MM.1S (cell line): ENCODE measurements at regions not wholly inside any gene's neighbourhood (a gene's known extent, or its start where the extent isn't known, plus 50 kb on each side); places are given as distances from the start of the nearest gene placed in this dataset.

Experiments
- DNase-seq: peaks from one replicate; pipeline ENCODE4 v3.0.0-alpha.2; 2015
- H2AFZ ChIP-seq: fragments of 300-600 bp; sonication (generic); 2 replicates; pipeline ENCODE4 v1.6.0; 2016; ENCODE audit warnings: antibody characterized with exemption, low read length
- H3F3A ChIP-seq: fragments of 300-600 bp; sonication (generic); 2 replicates; pipeline ENCODE4 v1.6.1; 2016; ENCODE audit warnings: mild to moderate bottlenecking, antibody characterized with exemption, low read length, moderate library complexity, mixed read lengths; ENCODE audit not compliant: insufficient read depth
- H3K27ac ChIP-seq: fragments of 300-600 bp; sonication (generic); 2 replicates; pipeline ENCODE4 v1.5.1; 2016; ENCODE audit warnings: mild to moderate bottlenecking, low read length
- H3K27me3 ChIP-seq: fragments of 300-600 bp; sonication (generic); replicated peaks from 2 replicates; pipeline ENCODE4 v1.6.0; 2016; ENCODE audit warnings: low read length; ENCODE audit not compliant: insufficient read depth
- H3K36me3 ChIP-seq: fragments of 300-600 bp; sonication (generic); replicated peaks from 2 replicates; pipeline ENCODE4 v1.6.1; 2016; ENCODE audit warnings: mild to moderate bottlenecking, low read length, mixed read lengths; ENCODE audit not compliant: insufficient read depth
- H3K4me1 ChIP-seq: fragments of 300-600 bp; sonication (generic); 2 replicates; pipeline ENCODE4 v1.6.1; 2016; ENCODE audit warnings: low read length, mixed read lengths
- H3K4me2 ChIP-seq: fragments of 300-600 bp; sonication (generic); 2 replicates; pipeline ENCODE4 v1.6.0; 2016; ENCODE audit warnings: low read depth, low read length
- H3K4me3 ChIP-seq: fragments of 300-600 bp; sonication (generic); 2 replicates; pipeline ENCODE4 v1.5.1; 2016; ENCODE audit warnings: low read length, mixed read lengths
- H3K79me2 ChIP-seq: fragments of 300-600 bp; sonication (generic); 2 replicates; pipeline ENCODE4 v1.6.1; 2016; ENCODE audit warnings: mixed run types, low read length, mixed read lengths
- H3K9ac ChIP-seq: fragments of 300-600 bp; sonication (generic); 2 replicates; pipeline ENCODE4 v1.6.1; 2016; ENCODE audit warnings: low read length, mixed read lengths
- H3K9me2 ChIP-seq: fragments of 300-600 bp; sonication (generic); replicated peaks from 2 replicates; pipeline ENCODE4 v1.6.1; 2016; ENCODE audit warnings: mild to moderate bottlenecking, low read length, mixed read lengths; ENCODE audit not compliant: insufficient read depth
- H3K9me3 ChIP-seq: fragments of 300-600 bp; sonication (generic); replicated peaks from 2 replicates; pipeline ENCODE4 v1.6.1; 2016; ENCODE audit warnings: mild to moderate bottlenecking, low read length, mixed read lengths; ENCODE audit not compliant: insufficient read depth
- H4K20me1 ChIP-seq: fragments of 300-600 bp; sonication (generic); 2 replicates; pipeline ENCODE4 v1.6.1; 2016; ENCODE audit warnings: mild to moderate bottlenecking, low read length, moderate library complexity, mixed read lengths; ENCODE audit not compliant: insufficient read depth
- EZH2 ChIP-seq: fragments of 300-600 bp; sonication (generic); optimal IDR thresholded peaks from 2 replicates; pipeline ENCODE3; 2017; ENCODE audit warnings: low read depth, mild to moderate bottlenecking, antibody characterized with exemption, low read length, mixed read lengths
- EZH2phosphoT487 ChIP-seq: fragments of 300-600 bp; sonication (generic); IDR thresholded peaks from 2 replicates; pipeline ENCODE4 v1.6.1; 2018; ENCODE audit warnings: antibody characterized with exemption, low read length
- TF ChIP-seq, protein P1 (sequence below): fragments of 300-600 bp; sonication (generic); IDR thresholded peaks from 2 replicates; pipeline ENCODE4 v1.5.1; 2016; ENCODE audit warnings: antibody characterized with exemption, low read length, mixed read lengths

DNA sequence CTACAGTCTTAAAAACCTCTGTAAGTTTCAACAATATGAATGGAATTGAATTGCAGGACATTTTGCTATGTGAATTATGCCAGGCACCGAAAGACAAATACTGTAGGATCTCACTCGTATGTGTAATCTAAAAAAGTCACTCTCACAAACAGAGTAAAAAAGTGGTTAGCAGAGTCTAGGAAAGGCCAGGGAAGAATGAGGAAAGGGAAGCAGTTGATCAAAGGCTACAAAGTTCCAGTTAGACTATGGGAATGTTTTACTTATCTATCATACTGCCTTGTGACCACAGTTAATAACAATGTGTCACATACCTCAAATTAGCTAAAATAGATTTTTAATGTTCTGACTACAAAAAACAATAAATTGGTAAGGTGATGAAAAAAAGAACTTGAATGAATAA is 565.4 kb upstream of the BRINP3 start:
- no peaks in the 10 kb centered on the region for H3K9me3 ChIP-seq
- no peak overlapping the region for H3K4me2 ChIP-seq
- H3K27ac ChIP-seq: no peak overlapping the region
- H3K9ac ChIP-seq: no peak overlapping the region
- no peak overlapping the region for H3K4me3 ChIP-seq
- H3K9me2 ChIP-seq: no peaks in the 10 kb centered on the region
- no peak overlapping the region for H2AFZ ChIP-seq
- no peaks in the 10 kb centered on the region for H3F3A ChIP-seq
- H3K36me3 ChIP-seq: no peaks in the 10 kb centered on the region
- no peaks in the 10 kb centered on the region for H4K20me1 ChIP-seq
- no peaks in the 10 kb centered on the region for H3K79me2 ChIP-seq
- no peak for TF ChIP-seq EZH2phosphoT487
- TF ChIP-seq EZH2: no peak
- TF ChIP-seq, protein P1, sequence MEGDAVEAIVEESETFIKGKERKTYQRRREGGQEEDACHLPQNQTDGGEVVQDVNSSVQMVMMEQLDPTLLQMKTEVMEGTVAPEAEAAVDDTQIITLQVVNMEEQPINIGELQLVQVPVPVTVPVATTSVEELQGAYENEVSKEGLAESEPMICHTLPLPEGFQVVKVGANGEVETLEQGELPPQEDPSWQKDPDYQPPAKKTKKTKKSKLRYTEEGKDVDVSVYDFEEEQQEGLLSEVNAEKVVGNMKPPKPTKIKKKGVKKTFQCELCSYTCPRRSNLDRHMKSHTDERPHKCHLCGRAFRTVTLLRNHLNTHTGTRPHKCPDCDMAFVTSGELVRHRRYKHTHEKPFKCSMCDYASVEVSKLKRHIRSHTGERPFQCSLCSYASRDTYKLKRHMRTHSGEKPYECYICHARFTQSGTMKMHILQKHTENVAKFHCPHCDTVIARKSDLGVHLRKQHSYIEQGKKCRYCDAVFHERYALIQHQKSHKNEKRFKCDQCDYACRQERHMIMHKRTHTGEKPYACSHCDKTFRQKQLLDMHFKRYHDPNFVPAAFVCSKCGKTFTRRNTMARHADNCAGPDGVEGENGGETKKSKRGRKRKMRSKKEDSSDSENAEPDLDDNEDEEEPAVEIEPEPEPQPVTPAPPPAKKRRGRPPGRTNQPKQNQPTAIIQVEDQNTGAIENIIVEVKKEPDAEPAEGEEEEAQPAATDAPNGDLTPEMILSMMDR: no peak
- DNase-seq: no peak
- no peaks in the 10 kb centered on the region for H3K4me1 ChIP-seq
- no peaks in the 10 kb centered on the region for H3K27me3 ChIP-seq

DNA sequence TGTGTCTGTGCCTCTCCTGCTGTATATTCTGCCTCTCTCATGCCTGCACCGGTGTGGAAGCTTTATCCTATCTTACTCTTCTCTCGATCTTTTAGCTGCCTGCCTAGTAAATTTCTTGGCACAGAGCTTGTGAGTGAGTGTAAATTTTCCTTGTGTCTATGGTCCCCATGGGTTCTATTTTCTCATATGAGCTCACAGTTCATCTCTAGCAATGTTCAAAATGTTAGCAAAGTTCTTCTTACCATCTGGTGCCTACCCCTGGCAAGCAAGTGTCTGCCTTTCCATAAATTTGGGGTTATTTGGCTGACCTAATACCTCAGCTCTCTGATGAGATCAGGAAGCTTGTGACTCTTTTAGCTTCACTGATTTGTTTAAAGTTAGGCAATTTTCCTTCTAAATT is 572.1 kb upstream of the BRINP3 start:
- no peak overlapping the region for H2AFZ ChIP-seq
- TF ChIP-seq EZH2phosphoT487 (no peak), EZH2 (no peak)
- TF ChIP-seq, protein P1: no peak

DNA sequence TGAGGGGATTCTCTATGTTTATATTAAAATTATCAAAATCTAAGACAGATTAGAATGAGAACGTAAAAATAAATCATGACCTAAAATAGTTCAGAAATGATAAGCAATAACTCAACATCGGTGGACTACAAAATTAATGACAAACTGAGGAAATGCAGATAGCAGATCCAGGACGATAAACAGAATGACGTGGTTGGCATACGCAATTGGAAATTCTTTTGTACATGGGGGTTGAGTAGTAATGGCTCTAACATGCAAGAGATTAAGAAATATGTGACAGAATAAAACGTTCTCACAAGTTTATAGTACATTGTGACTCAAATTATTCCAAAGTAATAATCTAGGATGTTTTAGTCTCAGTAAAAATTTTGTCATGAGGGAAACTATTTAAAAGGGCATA is 575.2 kb upstream of the BRINP3 start:
- no peaks in the 10 kb centered on the region for H3K79me2 ChIP-seq
- H4K20me1 ChIP-seq: no peaks in the 10 kb centered on the region
- H3K27me3 ChIP-seq: no peaks in the 10 kb centered on the region
- H3K9ac ChIP-seq: no peak overlapping the region
- no peaks in the 10 kb centered on the region for H3K4me1 ChIP-seq
- H3K9me2 ChIP-seq: no peaks in the 10 kb centered on the region
- no peaks in the 10 kb centered on the region for H3F3A ChIP-seq
- H3K27ac ChIP-seq: no peak overlapping the region
- no peak overlapping the region for H3K4me3 ChIP-seq
- H3K9me3 ChIP-seq: no peaks in the 10 kb centered on the region
- TF ChIP-seq EZH2phosphoT487: no peak
- no peak for DNase-seq
- no peaks in the 10 kb centered on the region for H3K36me3 ChIP-seq
- no peak overlapping the region for H2AFZ ChIP-seq
- no peak overlapping the region for H3K4me2 ChIP-seq

More for the DNA sequence above, 572.1 kb upstream of the BRINP3 start:
- H4K20me1 ChIP-seq: no peaks in the 10 kb centered on the region
- H3K9me3 ChIP-seq: no peaks in the 10 kb centered on the region
- H3K79me2 ChIP-seq: no peaks in the 10 kb centered on the region
- no peak overlapping the region for H3K27ac ChIP-seq
- no peaks in the 10 kb centered on the region for H3K27me3 ChIP-seq
- H3K9me2 ChIP-seq: no peaks in the 10 kb centered on the region
- DNase-seq: no peak
- H3K36me3 ChIP-seq: no peaks in the 10 kb centered on the region
- H3K9ac ChIP-seq: no peak overlapping the region
- H3K4me2 ChIP-seq: no peak overlapping the region
- H3K4me3 ChIP-seq: no peak overlapping the region
- H3K4me1 ChIP-seq: no peaks in the 10 kb centered on the region
- H3F3A ChIP-seq: no peaks in the 10 kb centered on the region

DNA sequence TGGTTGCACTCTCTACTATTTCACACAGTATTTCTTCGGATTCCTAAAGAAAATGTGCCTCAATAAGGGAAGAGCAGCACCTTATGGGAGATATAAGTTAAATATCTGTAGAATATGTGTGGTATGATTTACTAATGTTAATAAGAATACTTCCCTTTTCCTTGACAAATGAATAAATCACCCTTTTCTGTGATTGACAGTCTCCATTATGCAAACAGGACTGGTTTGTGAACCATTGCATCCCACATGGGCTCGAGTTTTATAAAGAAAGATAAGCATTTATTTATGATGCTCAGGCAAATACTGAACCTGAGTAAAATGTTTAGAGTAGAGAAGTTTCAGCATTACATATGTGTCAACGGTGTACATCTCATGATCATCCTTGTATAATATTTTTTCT is 587.7 kb upstream of the BRINP3 start:
- DNase-seq: no peak
- Histone ChIP-seq H3K79me2 (no peaks in the 10 kb centered on the region), H3K4me1 (no peaks in the 10 kb centered on the region), H4K20me1 (no peaks in the 10 kb centered on the region), H3K9ac (no peak overlapping the region), H3K9me2 (no peaks in the 10 kb centered on the region), H3K4me3 (no peak overlapping the region), H3K27me3 (no peaks in the 10 kb centered on the region), H3K36me3 (no peaks in the 10 kb centered on the region), H2AFZ (no peak overlapping the region), H3K27ac (no peak overlapping the region), H3K9me3 (no peaks in the 10 kb centered on the region), H3F3A (no peaks in the 10 kb centered on the region), H3K4me2 (no peak overlapping the region)
- no peak for TF ChIP-seq EZH2
- TF ChIP-seq EZH2phosphoT487: no peak
- TF ChIP-seq, protein P1: no peak
